GM19452 (cell line): ENCODE measurements at regions not wholly inside any gene's neighbourhood (a gene's known extent, or its start where the extent isn't known, plus 50 kb on each side); places are given as distances from the start of the nearest gene placed in this dataset.

ENCODE experiments used
- ATAC-seq: cut with Tn5 transposase; IDR thresholded peaks from one replicate; pipeline ENCODE4 v1.9.1; 2021; ENCODE audit not compliant: unreplicated experiment

DNA sequence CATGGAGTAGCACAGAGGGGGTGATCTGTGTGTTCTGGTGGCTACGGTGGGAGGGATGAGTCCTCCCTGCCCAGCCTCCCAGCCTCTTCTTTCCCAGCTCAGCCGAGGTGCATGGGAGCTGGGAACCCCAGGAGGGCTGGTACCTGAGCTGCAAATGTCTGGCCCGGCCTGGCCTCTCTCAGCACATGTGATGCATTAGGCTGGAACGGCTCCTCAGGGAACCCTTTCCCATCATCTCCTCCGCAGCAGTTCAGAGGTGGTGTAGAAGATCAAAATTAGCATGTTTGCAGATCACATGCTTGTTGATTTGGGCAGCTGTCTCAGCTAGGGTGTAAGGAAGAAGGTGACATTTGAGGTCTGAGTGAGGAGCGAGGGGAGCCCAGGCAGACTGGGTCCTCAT lies 126.6 kb downstream of the EMX2 start:
- ATAC-seq = no peak

DNA sequence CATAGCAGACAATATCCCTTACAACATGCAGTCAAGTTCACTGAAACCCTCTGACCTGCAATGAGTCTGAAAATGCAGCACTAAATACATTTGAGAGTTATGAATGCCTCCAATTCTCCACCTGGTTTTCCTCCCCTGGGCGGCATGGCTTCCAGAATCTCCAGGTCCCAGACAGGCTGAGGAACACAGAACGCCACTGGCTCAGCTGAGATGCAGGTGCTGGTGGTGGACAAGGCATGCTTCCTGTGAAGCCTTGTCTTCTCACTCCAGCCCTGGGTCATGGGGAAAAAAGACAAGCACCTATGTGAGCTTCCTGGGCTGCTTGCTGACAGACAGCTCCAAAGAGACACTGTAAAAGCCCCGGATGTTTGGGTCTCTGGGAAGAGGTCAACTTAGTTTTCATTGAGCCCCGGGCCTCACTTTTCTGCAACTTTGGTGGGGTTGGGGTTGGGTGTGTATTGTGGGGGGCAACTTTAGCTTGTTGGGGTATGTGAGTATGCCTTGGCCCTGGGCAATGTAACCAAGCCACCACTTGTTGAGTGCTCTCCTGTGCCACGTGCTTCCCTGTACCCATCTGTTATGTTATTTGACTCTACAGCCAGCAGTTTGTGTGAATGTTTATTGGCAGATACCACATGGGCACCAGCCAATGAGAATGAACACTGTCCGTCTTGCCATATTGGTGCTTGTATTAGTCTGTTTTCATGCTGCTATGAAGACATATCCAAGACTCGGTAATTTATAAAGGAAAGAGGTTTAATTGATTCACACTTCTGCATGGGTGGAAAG lies 127.8 kb downstream of the EMX2 start:
- ATAC-seq = no peak

DNA sequence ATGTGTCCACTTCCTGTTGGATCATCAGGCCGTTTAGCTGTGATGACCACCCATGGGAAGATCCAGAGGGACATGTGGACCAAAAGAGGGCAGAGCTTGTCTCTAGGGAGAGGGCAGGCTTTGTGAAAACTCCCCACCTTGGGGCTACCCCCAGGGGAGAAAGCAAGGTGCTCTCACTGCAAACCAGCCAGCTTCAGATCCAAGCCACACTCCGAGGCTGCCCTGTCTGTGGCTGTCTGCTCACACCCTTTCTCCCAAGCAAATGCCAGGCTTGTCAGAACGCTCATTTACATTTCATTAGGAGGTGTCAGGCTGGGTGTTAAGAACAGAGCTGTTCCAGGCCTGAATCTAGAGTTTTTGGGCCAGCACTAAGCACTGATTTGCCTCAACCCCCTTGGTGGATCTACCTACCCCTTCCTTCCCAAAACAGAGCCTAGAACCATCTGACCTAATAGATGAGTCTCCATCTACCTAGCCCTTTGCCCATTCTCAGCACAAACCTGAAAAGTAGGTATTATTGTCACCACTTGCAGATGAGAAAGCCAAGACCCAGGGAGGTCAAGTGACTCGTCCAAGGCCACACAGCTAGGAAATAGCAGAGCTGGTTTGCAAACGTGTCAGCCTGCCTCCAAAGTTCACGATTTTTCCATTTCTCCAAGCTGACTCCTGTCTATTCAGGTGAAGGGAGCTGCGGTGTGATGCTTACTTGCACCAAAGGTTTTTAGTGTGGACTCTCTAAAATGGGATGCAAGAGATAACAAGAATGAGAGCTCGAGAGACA lies 130.9 kb downstream of the EMX2 start:
- no peak for ATAC-seq

- ATAC-seq = no peak
Observed at GRCh38 chr10:117674201-117674600, 131.7 kb downstream of the EMX2 start.

- no peak for ATAC-seq
Observed at GRCh38 chr10:117674646-117675045, 132.1 kb downstream of the EMX2 start.

DNA sequence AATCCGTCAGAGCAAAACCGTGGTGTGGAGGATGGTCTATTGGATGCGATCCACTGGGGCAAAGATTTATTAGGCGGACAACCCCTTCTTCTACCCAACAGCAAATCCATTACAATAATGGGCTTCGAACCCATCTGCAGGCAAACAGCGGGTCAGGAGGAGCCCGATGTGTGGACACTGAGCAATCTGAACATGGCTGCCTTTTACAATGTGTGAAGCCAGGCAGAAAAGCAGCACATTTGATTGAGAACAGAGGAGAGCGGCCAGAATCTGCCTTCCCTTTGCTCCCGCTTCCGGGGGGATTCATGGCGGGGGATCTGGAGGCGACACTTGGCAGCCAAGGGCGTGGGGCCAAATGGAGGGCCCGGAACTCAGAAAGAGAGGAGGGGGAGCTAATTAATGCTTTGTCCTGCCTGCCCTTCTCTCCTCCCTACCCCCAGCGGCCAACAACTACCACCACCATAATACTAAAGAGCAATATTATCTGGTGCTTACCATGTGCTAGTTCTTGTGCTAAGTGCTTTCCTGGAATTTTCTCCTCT lies 133.0 kb downstream of the EMX2 start:
- ATAC-seq = no peak

GRCh38 chr10:117677239-117677638 lies 134.7 kb downstream of the EMX2 start:
- ATAC-seq = no peak

DNA sequence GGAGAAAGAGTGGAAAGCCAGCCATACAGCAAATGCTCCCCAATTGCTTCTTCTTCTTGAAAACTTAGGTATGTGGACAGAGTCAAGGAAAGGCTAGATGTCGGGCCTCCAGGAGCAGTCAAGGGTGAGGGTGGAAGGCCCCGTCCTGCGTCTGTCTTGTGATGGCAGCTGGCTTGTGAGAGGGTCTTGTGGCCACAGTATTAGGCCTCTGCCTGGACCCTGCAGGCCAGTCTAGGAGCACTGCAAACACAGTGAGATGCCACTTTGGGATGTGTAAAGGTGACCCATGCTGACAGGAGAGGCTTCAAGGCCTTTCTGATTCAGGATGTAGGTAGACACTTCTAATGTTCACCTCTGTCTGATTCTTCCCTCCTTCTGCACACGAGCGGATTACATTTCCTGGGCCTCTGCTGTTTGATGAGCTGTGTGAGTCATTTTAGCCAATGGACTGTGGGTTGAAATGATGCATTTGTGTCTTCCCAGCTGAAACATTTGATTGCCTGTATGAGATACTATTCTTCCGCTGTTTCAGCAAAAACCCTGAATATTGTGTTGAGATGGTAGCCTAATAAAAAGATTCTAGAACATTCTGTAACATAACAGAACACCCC lies 135.4 kb downstream of the EMX2 start:
- no peak for ATAC-seq

DNA sequence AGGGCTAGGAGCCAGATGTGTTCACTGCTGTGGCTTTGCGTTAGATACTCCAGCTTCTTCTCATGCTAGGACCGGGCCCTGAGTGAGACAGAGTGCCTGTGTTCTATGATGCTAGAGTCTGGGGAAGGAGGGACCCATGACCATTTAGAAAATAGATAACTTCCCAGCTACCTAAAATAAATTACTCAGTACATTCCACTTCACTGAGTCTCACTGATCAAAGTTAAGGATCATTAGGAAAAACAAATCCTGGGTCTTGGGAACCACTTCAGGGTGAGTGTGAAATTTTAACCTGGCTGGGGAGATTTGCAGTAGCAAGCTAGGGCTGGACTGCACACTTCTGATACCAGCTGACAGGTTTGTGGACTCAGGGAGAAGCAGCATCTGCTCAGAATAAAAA lies 138.1 kb downstream of the EMX2 start:
- no peak for ATAC-seq

DNA sequence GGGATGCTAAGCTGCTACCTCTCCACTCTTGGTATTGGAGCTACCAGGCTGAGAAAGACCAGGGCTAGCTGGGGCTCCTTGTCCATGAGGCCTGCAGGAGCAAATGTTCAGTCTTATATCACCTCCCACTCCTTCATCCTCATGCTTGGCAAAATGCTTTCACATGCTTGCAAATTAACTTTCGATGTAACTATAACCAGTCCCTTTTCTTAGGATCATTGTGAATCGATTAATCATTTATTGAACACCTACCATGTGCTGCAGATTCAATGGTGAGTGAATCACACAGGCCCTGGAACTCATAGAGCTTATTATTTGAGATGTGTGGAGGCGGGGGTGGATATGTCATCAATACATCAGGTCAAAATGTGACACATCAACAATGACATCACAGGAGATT lies 138.6 kb downstream of the EMX2 start:
- no peak for ATAC-seq

DNA sequence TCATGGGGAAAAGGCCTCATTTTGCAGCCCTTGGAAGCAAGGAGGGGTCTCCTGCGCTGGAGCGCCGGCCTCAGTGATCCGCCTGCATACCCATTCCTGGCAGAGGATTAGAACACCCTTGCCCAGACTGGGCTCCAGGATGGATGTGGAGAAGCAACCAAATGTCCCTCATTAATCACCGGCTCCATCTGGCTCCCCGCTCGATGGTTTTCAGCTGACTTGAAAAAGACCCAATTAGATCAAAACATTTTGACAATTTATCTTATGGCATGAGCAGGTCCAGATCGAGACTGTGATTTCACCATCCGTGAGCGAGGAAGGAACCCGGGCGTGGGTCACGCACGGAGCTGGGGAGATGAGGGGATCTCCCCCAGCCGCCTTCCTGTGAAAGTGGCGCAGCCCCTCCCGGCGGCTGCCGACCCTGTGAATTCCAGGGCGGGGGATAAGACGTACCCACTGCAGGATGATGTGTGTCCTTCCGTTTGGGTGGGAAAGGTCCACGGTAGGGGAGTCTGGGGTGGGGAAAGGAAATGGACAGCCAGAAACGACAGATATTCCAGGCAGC lies 141.6 kb downstream of the EMX2 start:
- no peak for ATAC-seq

GRCh38 chr10:117684672-117685211 lies 142.2 kb downstream of the EMX2 start:
- no peak for ATAC-seq

DNA sequence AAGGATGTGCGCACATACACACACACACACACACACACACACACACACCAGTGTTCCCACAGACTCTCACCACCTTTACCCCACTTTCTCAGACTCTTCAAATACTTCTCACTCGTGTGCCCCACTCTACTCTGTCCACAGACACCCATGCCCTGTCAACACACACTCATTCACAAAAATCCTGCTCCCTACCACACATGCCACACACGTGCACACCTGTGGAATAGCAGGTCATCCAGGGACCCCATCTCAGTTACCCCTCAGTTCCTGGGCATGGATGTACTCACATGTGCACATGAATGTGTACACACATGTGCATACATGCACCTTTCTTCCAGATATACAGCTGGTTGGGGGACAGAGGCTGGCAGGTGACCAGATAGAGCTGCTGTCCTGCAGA lies 142.9 kb downstream of the EMX2 start:
- ATAC-seq = no peak

- no peak for ATAC-seq
Observed at GRCh38 chr10:117686606-117687005, 144.1 kb downstream of the EMX2 start.

GRCh38 chr10:117688358-117688757 lies 145.8 kb downstream of the EMX2 start:
- no peak for ATAC-seq

- no peak for ATAC-seq
Observed at GRCh38 chr10:117689566-117689965, 147.0 kb downstream of the EMX2 start.

DNA sequence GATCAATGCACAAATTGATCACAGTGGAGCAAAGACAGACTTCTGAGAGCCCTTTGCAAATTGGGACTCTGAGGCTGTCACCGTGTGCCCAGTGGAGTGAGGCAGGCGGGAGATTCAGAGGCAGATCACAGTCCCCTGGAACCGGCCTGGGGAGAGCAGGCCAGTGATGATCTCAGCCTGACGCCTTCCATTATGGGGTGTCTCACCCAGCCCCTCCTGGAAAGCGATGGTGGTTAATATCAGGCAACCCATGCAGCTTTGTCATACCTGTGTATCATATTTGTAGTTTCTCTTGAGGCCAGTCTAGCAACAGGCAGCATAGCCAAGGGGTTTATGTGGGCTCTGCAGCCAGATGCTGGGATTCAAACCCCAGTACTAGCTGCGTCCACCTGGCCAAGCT lies 147.8 kb downstream of the EMX2 start:
- ATAC-seq = no peak

- no peak for ATAC-seq
Observed at GRCh38 chr10:117694190-117694589, 151.6 kb downstream of the EMX2 start.

GRCh38 chr10:117697402-117697801 lies 154.9 kb downstream of the EMX2 start:
- ATAC-seq = no peak

- no peak for ATAC-seq
Observed at GRCh38 chr10:117698809-117699208, 156.3 kb downstream of the EMX2 start.

DNA sequence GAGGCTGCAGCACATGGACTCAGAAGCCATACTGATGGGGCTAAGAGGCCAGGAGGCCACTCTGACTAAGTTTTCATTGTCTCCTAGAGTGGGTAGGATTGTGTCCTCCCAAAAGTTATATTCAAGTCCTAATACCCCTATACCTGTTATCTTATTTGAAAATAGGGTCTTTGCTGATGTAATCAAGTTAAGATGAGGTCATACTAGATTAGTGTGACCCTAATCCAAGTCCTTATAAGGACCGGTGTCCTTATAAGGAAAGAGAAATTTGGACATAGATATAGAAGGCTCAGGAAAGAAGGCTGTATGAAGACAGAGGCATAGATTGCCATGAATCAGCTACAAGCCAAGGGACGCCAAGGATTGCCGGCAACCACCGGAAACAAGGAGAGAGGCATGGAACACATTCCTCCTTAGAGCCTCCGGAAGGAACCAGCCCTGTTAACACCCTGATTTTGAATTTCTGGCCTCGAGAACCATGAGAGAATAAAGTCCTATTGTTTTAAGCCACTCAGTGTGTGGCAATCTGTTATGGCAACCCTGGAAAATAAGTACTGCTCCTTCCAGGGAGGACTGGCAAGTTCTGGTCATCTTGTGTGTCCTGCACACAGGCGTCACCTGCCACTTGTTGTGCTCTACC lies 157.0 kb downstream of the EMX2 start:
- no peak for ATAC-seq
